ENCODE measurements at regions not wholly inside any gene's neighbourhood (a gene's known extent, or its start where the extent isn't known, plus 50 kb on each side); places are given as distances from the start of the nearest gene placed in this dataset.
"Not testable (repeated sequence)": the region's sequence is repeated elsewhere in the genome, so short reads cannot be mapped to it uniquely, and the experiment has no call there.

- no peaks in the 10 kb centered on the region for H3F3A ChIP-seq (ENCODE audit: insufficient read depth, low read length)
- no peak overlapping the region for H2AFZ ChIP-seq (ENCODE audit: low read length)
- peaks cover 5% of the 10 kb centered on the region for H3K27me3 ChIP-seq (ENCODE audit: insufficient read depth, low read length)
- H3K9me2 ChIP-seq (ENCODE audit: low read depth, low read length): no peaks in the 10 kb centered on the region
- H3K4me1 ChIP-seq (ENCODE audit: insufficient read depth, low read length, severe bottlenecking): no peaks in the 10 kb centered on the region
- H3K4me2 ChIP-seq (ENCODE audit: low read length): no peak overlapping the region
- H3K79me2 ChIP-seq (ENCODE audit: insufficient read depth, low read length): no peaks in the 10 kb centered on the region
- H3K4me3 ChIP-seq (ENCODE audit: low read depth, low read length, poor library complexity, severe bottlenecking): no peak overlapping the region
- TF ChIP-seq, protein P1, sequence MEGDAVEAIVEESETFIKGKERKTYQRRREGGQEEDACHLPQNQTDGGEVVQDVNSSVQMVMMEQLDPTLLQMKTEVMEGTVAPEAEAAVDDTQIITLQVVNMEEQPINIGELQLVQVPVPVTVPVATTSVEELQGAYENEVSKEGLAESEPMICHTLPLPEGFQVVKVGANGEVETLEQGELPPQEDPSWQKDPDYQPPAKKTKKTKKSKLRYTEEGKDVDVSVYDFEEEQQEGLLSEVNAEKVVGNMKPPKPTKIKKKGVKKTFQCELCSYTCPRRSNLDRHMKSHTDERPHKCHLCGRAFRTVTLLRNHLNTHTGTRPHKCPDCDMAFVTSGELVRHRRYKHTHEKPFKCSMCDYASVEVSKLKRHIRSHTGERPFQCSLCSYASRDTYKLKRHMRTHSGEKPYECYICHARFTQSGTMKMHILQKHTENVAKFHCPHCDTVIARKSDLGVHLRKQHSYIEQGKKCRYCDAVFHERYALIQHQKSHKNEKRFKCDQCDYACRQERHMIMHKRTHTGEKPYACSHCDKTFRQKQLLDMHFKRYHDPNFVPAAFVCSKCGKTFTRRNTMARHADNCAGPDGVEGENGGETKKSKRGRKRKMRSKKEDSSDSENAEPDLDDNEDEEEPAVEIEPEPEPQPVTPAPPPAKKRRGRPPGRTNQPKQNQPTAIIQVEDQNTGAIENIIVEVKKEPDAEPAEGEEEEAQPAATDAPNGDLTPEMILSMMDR (IDR thresholded peaks at IDR 0.05; ENCODE audit: low read length): no peak
- no peak for TF ChIP-seq EZH2 (IDR thresholded peaks at IDR 0.05; ENCODE audit: borderline replicate concordance, low read length)
- no peak overlapping the region for H3K9ac ChIP-seq (ENCODE audit: low read length)
- no peak overlapping the region for H3K27ac ChIP-seq (ENCODE audit: low read depth, low read length, poor library complexity, severe bottlenecking)
- H4K20me1 ChIP-seq (ENCODE audit: insufficient read depth, low read length): no peaks in the 10 kb centered on the region
- H3K36me3 ChIP-seq (ENCODE audit: insufficient read depth, low read length): no peaks in the 10 kb centered on the region
- H3K9me3 ChIP-seq (ENCODE audit: low read length): no peaks in the 10 kb centered on the region
Measured at GRCh38 chr7:140276001-140276400, 99.2 kb upstream of the KDM7A start.

- no peaks in the 10 kb centered on the region for H3K9me3 ChIP-seq (ENCODE audit: low read length)
- no peak overlapping the region for H3K4me3 ChIP-seq (ENCODE audit: low read depth, low read length, poor library complexity, severe bottlenecking)
- no peak overlapping the region for H3K9ac ChIP-seq (ENCODE audit: low read length)
Measured at GRCh38 chr7:140275069-140275965, 98.5 kb upstream of the KDM7A start.

DNA sequence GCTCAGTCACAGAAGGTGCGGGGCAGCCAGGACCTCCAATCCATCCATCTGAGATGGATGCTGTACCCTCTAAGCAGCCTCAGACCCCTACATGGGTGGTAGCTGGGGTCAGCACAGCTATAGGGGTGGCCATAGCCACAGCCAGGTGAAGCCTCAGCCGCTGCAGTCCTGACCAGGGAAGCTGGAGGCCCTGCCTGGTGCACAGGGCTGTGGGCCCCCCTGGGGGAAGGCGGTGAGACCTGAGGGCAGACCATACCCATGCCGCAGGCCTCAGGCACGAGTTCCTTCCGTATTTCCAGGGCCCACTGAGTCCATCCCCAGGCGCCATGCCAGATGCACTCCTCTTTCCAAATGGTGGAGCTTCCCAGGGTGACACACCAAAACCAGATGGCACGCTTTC, 96.6 kb upstream of the KDM7A start:
- Histone ChIP-seq H4K20me1 (ENCODE audit: insufficient read depth, low read length) (no peaks in the 10 kb centered on the region), H2AFZ (ENCODE audit: low read length) (no peak overlapping the region), H3K4me1 (ENCODE audit: insufficient read depth, low read length, severe bottlenecking) (no peaks in the 10 kb centered on the region), H3F3A (ENCODE audit: insufficient read depth, low read length) (no peaks in the 10 kb centered on the region), H3K79me2 (ENCODE audit: insufficient read depth, low read length) (no peaks in the 10 kb centered on the region), H3K4me3 (ENCODE audit: low read depth, low read length, poor library complexity, severe bottlenecking) (no peak overlapping the region), H3K27ac (ENCODE audit: low read depth, low read length, poor library complexity, severe bottlenecking) (no peak overlapping the region), H3K9me2 (ENCODE audit: low read depth, low read length) (no peaks in the 10 kb centered on the region), H3K36me3 (ENCODE audit: insufficient read depth, low read length) (no peaks in the 10 kb centered on the region), H3K9me3 (ENCODE audit: low read length) (no peaks in the 10 kb centered on the region), H3K9ac (ENCODE audit: low read length) (no peak overlapping the region), H3K4me2 (ENCODE audit: low read length) (no peak overlapping the region), H3K27me3 (ENCODE audit: insufficient read depth, low read length) (peaks cover 5% of the 10 kb centered on the region; the same call in 1 of the 2 replicates)
- TF ChIP-seq, protein P1 (IDR thresholded peaks at IDR 0.05; ENCODE audit: low read length): no peak
- TF ChIP-seq EZH2 (IDR thresholded peaks at IDR 0.05; ENCODE audit: borderline replicate concordance, low read length): no peak

More at GRCh38 chr7:140275069-140275965, 98.5 kb upstream of the KDM7A start:
- Histone ChIP-seq H3K36me3 (ENCODE audit: insufficient read depth, low read length) (no peaks in the 10 kb centered on the region), H4K20me1 (ENCODE audit: insufficient read depth, low read length) (no peaks in the 10 kb centered on the region), H3K79me2 (ENCODE audit: insufficient read depth, low read length) (no peaks in the 10 kb centered on the region), H3K4me1 (ENCODE audit: insufficient read depth, low read length, severe bottlenecking) (no peaks in the 10 kb centered on the region), H3K9me2 (ENCODE audit: low read depth, low read length) (no peaks in the 10 kb centered on the region), H3K4me2 (ENCODE audit: low read length) (no peak overlapping the region), H3F3A (ENCODE audit: insufficient read depth, low read length) (no peaks in the 10 kb centered on the region), H3K27me3 (ENCODE audit: insufficient read depth, low read length) (peaks cover 5% of the 10 kb centered on the region), H2AFZ (ENCODE audit: low read length) (no peak overlapping the region), H3K27ac (ENCODE audit: low read depth, low read length, poor library complexity, severe bottlenecking) (no peak overlapping the region)
- TF ChIP-seq, protein P1 (IDR thresholded peaks at IDR 0.05; ENCODE audit: low read length): no peak
- TF ChIP-seq EZH2 (IDR thresholded peaks at IDR 0.05; ENCODE audit: borderline replicate concordance, low read length): no peak

DNA sequence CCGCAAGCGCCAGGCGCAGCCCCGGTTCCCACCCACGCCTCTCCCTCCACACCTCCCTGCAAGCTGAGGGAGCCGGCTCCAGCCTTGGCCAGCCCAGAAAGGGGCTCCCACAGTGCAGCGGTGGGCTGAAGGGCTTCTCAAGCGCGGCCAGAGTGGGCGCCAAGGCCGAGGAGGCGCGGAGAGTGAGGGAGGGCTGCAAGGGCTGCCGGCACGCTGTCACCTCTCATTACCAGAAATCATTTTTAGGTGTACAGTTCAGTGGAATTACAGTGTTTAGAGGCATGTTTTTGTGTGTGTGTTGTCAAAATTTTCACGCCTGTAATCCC, 94.8 kb upstream of the KDM7A start:
- H2AFZ ChIP-seq (ENCODE audit: low read length); H4K20me1 ChIP-seq (ENCODE audit: insufficient read depth, low read length); H3K27me3 ChIP-seq (ENCODE audit: insufficient read depth, low read length); H3K4me1 ChIP-seq (ENCODE audit: insufficient read depth, low read length, severe bottlenecking); H3K4me3 ChIP-seq (ENCODE audit: low read depth, low read length, poor library complexity, severe bottlenecking); H3K79me2 ChIP-seq (ENCODE audit: insufficient read depth, low read length); H3K9me2 ChIP-seq (ENCODE audit: low read depth, low read length); H3K4me2 ChIP-seq (ENCODE audit: low read length); H3K9me3 ChIP-seq (ENCODE audit: low read length); H3K36me3 ChIP-seq (ENCODE audit: insufficient read depth, low read length); H3K27ac ChIP-seq (ENCODE audit: low read depth, low read length, poor library complexity, severe bottlenecking); H3K9ac ChIP-seq (ENCODE audit: low read length); H3F3A ChIP-seq (ENCODE audit: insufficient read depth, low read length): not testable (repeated sequence)
